ENCODE measurements at regions not wholly inside any gene's neighbourhood (a gene's known extent, or its start where the extent isn't known, plus 50 kb on each side); places are given as distances from the start of the nearest gene placed in this dataset.
"Not testable (repeated sequence)": the region's sequence is repeated elsewhere in the genome, so short reads cannot be mapped to it uniquely, and the experiment has no call there.

DNA sequence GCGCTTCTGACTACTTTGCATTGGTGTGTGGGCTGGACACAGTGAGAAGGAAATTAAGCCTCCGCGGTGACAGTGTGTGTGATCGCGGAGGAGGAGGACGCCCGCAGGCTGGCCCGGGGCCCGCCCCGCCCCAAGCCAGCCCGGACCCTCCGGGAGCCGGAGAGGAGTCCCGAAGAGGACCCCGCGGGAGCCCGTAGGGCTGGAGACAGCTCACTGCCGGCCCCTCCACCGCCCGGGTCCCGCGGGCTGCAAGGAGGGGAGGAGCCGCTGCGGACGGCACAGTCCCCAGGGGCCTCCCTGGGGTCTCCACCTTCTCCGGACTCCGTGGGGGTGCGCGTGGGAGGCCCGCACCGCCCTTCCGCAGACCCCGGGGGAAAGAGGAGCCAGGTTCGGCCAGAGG, 146.4 kb upstream of the ERCC6L2 start:
- DNase-seq: no peak

DNA sequence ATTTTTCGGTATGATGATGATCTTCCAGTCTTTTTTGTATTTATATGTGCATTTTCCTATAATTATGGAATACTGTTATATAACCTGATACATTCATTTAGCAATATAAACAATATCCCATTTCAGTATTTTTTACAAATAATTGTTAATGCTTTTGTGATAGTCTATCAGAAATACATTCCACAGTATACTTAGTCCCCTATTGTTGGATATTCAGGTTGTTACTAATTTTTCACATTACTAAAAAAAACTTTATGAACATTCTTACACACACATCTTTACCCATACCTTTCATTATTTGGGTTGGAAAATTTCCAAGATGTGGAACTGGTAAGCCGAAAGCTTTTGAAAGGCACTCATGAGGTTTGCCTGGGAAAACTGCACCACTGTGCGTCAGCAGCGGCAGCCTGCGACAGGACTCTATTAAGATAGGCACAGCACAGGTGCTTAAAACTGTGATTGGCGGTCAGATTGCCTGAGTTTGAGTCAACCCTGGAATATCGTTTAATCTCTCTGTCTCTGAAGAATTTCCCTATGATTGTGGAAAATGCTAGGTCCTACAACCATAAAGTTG, 147.5 kb upstream of the ERCC6L2 start:
- no peak for DNase-seq

DNA sequence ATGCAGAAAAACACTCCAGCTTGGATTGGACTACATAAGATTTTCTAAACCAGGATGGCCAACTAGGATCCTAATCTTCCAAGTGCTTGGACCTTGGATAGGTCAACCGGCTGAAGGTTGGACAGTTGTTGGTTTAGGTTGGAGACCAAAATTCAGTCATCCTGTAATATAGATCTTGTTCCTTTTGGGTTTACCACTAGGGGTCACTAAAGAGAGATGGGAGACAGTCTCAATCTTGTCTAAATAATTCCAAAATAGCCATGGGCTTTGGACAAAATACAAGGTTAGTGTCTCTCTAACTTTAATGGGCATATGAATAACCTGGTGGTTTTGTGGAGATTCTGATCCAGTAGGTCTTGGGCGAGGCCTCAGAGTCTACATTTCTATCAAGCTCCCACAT, 148.7 kb upstream of the ERCC6L2 start:
- peak in 1 of 2 donors; percentile 44 for DNase-seq

DNA sequence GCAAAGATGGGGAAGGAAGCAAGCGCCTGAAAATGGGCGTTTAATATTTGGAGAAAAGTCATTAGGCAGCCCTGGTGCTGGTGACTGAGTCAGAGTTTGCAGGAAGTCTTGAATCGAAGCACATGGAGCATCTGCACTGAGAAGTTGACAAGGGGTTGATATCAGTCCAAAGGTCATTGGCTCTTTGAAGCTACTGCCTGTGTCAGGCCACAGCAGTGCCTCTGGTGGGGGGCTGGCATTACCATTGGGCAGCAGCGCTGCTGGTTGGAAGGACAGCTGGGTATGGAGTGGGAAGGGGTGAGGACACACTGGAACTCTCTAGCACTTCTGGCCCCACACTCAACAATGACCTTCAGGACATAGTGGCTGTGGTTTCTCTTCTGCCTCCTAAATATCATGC, 150.4 kb upstream of the ERCC6L2 start:
- DNase-seq: no peak

DNA sequence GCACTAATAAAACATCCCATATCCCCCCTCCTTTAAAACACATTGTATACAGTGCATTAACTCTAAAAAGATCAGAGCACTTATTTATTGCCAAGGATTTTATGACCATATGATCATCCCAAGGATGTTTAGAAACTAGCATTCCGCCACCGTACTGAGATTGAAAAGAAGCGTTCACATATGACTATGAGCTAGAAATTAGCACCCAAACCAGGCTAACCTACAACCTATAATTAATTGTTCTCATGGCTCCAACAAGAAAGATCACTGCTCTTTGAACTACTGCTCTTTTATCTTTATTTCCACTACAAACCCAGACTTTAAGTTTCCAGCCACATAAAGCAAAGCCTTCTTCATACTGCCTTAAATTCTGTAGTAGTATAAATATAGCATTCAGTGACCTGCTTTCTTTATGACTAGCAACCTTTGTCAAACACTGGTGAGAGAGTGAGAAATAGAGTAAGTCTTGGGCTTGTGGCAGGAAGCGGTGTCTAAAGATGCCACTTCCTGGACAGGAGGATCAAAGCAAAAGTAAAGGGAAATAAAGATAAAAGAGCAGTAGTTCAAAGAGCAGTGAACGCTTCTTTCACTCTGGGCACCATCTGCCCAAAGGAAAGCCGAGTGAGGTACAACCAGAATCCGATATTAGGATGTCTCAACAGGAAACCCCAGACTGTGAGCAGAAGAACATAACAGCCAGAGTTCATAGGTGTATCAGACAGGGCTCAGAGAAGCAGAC, 151.1 kb upstream of the ERCC6L2 start:
- DNase-seq: peak; percentile 75 to 86

DNA sequence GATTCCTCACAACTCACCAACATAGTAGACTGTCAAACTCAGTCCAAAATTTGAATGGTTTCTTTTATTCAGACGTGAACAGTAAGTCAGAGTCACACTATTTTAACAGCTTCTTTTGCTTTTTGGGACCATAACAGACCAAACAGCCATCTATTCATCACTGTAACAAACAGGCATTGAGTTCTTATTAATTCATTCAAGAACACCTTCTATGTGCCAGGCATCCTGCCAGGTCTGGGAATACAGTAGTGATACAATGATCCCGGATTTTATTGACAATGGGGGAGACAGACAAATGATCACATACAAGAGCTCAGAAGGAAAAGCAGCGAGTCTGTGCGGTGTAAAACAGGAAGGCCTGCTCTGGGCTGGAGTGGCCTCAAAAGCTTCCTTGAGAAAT, 153.3 kb upstream of the ERCC6L2 start:
- DNase-seq: no peak

DNA sequence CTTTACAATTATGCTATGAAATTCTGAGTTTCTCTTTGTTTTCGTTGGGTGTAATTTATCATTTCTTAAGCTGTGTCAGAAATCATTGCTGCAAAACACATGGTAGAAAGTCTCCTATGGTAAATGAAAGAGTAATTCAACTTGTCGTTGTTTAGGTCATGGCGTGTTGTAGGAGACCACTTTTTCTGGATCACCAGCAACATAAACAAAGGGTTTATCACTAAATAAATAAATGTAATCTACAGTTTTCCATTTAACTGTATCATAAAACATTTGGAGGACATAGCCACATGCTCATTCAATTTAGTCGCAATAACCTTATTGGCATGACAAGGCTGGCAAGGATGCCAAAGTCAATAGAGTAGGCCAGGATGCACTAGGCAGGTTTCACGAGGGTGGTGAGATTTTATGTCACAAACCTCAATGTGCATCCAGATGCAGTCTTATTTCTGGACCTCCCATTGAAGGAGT, 154.4 kb upstream of the ERCC6L2 start:
- DNase-seq: no peak

DNA sequence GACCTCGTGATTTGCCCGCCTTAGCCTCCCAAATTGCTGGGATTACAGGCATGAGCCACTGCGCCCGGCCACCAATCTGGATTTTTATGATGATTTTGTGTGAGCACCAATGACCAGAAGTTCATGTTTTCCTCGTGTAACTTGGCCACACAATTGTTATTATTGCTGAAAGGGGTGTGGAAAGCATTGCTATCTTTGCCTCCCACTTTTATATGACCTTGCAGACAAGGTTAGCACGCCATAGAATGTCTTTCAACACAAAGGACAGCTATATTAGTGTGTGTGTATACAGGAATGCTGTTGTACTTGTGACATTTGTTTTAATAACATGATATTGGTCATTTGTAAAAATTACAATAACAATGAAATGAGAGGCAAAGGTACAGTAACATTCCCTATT, 155.0 kb upstream of the ERCC6L2 start:
- no peak for DNase-seq

DNA sequence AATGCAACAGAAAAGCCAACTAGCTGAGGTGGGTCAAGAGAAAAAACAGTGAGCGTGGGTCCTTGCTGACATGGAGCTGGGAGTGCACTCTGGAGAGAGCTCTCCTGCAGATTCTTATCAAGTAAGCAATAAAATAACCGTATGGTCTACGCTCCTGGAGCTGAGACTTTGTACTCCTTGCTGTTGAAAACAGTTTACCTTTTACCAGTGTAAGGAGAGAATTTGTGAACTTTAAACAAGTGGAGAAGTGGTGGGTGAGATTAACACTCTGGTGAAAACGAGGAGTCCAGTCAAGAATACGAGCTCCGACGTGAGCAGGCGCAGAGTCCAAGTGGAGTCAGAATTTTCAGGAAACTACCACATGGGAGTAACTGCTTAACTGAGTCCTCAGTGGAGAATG, 156.1 kb upstream of the ERCC6L2 start:
- DNase-seq: no peak

DNA sequence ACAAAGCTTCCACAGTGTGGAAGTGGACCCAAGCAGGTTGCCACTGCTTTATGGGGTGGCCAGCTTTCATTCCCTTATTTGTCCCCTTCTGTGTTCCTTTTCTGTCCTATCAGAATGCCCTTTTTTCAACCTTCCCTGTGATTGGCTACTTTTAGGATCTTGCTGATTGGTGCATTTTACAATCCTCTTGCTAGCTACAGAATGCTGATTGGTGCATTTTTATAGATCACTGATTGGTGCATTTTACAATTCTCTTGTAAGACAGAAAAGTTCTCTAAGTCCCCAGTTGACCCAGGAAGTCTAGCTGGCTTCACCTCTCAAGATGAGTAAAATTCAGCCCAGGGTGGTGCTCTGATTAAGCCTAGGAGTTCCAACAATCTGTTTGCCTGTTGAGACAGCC, 157.2 kb upstream of the ERCC6L2 start:
- no peak for DNase-seq

DNA sequence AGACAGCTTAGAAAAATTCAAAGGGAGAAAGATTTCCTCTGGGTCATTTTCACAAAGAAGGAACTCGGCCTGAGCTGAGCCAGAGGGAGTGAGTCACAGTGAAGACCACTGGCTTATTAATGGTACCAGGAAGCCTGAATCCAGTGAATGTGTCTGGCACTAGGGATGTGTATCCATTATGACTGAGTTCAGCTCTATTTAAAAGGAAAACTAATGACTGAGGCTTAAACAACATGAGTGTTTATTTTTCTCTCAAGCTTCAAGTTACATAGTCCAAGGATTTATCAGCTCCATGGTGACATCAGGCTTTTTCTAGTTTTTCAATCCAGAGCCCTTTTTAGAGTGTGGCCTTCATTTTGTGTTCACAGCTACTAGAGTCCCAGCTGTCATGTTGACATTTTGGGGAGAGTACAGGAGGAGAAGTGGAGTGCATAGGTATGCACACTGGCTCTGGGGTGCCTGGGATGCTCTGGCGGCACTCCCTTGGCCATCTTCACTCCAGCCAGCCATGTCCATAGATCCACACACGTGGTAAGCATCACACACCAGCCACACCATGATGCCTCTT, 159.5 kb upstream of the ERCC6L2 start:
- DNase-seq: no peak

DNA sequence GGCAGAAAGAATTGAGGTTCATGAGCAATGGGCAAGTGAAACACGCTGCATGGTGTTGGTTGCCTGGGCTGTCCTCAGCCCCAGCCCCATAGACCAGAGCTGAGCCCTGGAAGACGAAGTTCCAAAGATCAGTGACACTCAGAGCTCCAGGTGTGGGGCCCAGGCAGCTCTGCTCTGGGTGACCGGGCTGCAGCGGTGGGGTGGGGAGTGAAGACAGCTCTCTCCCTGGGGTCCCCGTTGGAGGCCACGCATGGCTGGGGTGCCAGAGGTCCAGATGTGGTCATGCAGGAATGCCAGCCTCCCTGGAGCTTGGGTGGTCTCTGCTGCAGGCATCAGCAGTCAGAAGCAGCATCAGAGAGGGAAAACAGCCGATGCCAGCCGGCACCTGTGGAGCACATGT, 165.0 kb upstream of the ERCC6L2 start:
- no peak for DNase-seq

DNA sequence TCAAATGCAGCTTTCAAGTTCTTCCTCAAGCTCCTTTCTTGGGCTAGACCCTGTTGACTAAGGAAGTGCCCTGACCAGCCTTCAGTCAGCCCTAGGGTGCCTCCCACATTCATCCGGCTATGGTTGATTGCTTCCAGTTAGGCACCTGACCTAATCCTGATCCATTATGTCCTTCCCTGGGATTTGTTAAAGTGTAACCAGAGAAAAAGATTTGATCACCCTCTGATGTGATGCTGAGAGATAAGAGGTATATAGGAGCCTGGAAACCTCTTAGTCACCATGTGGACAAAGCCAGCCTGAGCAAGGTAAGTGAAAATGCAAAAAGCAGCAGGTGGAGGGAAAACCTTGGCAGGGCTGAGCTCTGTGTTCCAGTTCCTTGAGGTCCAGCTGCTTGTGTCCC, 178.8 kb upstream of the ERCC6L2 start:
- no peak for DNase-seq

DNA sequence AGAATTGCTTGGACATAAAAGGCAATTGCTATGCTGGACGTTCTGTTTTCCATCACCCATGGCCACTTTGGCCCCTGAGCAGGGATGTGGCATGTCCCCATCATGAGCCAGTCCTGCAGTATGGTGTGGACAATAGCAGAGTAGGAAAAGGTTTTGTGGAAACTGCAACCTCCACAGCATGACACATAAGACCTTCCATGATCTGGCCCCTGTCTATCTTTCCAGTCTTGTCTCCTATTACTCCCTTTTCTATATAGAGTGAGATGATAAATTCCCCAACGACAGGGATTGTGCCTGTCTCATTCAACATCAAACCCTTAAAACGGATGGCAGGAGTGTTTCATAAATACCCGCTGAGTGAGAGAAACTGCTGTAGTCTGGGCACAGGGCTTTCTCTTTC, 174.7 kb upstream of the PTCH1 start:
- no peak for DNase-seq

DNA sequence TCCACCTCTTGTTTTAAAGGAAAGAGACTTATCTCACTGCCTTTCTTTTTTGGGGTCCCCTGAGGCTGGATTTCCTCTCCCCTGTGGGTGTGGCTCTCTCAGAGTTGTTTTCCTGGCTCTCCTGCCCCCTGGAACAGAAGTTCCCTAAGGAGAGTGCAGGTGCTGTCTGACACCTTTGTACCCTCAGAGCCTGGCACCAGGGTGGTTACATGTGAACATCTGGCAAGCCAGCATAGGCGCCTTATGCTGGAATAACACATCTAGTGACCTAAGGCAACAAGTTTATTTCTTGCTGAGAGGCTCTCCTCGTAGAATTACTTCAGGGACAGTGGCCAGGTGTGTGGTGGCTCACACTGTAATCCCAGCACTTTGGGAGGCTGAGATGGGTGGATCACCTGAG, 172.9 kb upstream of the PTCH1 start:
- no peak for DNase-seq

DNA sequence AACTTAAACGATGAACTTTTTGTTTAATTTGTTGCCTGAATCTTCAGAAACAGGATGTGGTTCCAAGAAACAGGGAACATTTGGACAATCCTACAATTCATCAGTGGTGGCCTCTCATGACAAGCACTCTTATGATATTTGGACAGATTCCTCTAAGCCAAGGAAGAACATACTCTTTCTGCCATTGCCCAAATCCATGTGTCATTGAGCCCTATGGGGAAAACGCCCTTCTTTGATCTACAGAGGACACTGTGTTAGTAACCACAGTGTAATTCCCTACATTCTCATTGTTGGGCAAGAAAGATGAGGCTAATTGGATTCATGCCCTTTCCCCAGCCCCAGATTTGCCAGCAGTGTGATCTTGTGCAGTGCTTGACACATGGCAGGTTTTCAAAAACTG, 167.7 kb upstream of the PTCH1 start:
- no peak for DNase-seq

DNA sequence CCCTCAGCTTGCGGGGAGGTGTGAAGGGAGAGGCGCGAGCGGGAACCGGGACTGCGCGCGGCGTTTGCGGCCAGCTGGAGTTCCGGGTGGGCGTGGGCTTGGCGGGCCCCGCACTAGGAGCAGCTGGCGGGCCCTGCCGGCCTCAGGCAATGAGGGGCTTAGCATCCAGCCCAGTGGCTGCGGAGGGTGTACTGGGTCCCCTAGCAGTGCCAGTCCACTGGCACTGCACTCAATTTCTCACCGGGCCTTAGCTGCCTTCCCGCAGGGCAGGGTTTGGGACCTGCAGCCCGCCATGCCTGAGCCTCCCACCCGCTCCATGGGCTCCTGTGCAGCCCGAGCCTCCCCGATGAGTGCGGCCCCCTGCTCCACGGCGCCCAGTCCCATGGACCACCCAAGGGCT, 163.5 kb upstream of the PTCH1 start:
- not testable (repeated sequence) for DNase-seq

DNA sequence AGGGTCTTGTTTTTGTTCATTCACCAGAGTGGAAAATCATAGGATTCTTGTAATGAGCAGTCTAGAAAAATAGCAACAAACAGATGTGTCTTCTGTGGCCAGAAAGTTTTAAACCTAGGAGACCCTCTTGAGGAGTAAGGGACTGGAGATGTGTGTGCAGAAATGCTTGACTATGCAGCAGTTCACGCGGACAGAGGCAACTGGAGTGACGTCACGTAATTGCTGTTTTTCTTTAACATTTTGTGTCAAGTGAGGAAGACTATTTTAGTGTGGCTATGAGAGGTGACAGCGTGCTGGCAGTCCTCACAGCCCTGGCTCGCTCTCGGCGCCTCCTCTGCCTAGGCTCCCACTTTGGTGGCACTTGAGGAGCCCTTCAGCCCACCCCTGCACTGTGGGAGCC, 163.1 kb upstream of the PTCH1 start:
- DNase-seq: no peak

DNA sequence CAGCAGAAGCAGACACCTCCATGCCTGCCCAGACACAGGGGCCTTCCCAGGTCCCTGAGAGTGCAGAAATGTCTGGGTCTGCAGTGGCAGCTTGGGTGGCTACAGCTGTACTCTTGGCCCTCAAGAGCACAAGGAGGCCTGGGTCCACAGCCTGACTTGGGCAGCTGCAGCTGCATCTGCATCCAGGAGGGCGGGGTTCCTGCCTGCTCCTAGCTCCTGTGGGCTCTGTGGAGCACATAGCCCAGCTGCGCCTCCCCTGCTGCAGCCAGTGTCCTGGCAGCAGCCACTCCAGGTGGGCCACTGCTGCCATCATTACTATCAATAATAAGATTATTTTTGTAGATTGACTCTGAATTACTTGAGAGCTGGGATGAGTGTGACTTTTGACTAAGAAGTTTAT, 162.0 kb upstream of the PTCH1 start:
- no peak for DNase-seq

DNA sequence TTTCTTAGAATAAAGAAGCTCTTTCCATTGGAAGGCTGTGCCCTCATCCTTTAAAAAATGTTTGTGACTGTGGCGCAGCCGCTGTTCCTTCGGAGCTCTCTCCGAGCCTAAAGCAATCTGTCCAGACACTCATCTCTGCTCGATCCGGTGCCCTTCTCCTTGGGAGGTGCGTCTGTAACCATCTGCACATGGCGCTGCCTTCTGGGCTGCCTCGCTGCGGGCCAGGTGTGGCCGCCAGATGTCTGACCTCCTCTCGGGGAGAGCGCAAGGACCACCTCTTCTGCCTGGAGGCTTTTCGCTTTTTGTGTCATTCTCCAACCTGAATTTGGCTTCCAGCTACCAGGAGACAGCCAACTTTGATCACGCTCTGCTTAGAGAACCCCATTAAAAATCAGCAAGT, 153.4 kb upstream of the PTCH1 start:
- DNase-seq: no peak

DNA sequence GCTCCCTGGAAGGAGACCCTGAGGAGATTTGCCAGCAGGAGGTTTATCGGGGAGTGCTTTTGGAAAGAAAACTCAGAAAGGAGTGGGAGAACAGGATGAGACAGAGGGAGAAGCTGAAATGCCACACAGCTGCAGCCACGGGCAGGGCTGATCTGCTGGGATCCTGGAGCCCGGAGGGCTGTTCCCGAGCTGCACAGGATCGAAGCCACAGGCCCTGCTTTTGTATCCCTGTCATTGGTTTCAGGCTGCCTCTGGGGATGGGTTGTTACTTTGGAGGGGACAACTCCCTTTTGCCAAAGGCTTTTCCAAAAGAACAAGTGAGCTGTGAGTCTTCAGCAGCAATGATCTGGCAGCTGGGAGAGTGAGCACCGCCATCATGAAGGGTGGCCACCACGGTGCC, 152.5 kb upstream of the PTCH1 start:
- DNase-seq: no peak

DNA sequence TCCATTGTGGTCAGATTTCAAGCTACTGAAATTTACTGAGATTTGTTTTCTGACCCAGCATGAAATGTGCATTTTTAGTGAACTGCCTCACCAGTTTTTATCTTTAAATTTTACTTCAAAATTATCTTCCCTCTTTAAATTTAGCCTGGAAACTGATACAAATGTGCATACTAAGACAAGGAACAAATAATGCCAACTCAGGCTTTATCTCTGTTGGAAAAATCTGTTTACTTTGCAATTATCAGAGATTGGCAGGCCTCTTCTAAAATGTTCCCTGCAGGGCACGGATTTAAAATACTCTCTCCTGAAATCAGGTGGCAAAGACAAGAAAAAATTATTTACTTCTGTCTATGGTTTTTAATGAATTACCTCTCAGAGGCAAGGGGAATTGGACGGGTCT, 151.0 kb upstream of the PTCH1 start:
- no peak for DNase-seq

DNA sequence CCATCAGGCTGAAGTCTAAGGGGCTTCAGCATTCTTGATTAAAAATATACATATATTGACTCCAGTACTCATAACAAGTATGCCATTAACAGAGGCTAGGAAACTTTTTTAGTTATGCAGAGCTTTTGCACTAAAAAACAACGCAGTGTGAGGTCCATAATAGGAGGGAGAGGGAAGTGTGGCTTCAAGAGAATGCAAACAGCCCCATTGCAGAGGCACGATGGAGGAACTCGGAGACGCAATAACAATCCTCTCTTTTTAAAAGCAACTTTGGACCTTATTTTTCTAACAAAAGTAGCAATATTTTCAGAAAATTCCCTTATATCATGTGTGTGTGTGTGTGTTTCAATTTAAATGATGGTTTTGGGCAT, 150.0 kb upstream of the PTCH1 start:
- DNase-seq: no peak

DNA sequence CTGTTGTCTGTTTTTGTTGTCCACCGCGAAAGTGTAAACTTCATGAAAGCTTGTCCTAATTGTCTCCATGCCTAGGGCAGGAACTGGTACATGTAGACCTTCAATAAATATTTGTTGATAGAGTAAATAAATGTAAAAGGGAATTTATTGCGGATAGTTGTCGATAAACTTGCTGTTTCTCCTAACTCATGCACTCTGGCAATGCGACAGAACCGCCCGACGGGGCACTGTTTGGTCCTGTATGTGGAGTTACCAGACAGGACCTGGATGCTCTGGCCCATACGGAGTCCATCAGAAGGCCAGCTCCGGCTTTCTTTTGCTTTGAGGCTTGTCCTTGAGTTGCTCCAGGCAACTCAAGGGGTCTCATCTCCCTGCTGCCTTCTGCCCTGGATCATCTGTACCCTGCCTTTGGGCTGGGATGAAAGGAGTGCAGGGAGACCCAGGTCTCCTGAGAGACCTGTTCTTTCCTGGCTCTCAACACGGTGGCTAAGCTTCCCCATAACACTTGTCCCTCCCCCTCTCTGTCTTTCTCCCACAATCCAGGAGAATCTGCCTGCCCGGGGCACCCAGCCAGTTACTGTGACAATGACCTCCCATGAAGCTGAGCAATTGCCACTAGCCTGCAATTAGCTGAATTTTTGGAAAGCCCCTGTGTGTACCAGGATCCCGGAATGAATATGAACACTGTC, 149.5 kb upstream of the PTCH1 start:
- no peak for DNase-seq

All from CD4-positive, alpha-beta T cell treated with Interleukin-4 for 1 hour (primary cell).